TTC549 (cell line): ENCODE measurements at regions not wholly inside any gene's neighbourhood (a gene's known extent, or its start where the extent isn't known, plus 50 kb on each side); places are given as distances from the start of the nearest gene placed in this dataset.
A peak's percentile ranks its signal among the peaks of the same experiment; 100 is the strongest.
"Not testable (repeated sequence)": the region's sequence is repeated elsewhere in the genome, so short reads cannot be mapped to it uniquely, and the experiment has no call there.

Experiments
- FAIRE-seq: peaks from 2 replicates; lab custom pipeline; 2012; peaks lifted over from hg19 to GRCh38; lab: Jason Lieb, UNC

DNA sequence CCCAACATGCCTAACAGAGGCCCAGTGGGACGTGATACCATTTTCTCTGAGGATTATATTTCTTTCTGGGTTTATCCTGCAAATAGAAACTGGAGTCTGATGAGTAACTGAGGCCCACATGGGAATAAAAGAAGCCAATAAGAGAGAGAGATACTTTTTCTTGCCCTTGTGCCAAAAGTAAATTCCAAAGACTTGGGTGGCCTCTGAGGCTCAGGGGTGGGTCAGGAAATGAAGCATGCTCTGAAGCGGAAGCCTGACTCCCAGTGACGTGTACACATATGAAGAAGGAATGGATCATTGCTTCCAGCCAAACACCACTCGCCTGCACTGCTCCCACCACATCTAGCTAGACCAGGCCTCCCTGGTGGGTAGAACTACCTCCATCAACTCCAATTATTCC, 273.6 kb upstream of the NCKAP5 start:
- FAIRE-seq = no peak

DNA sequence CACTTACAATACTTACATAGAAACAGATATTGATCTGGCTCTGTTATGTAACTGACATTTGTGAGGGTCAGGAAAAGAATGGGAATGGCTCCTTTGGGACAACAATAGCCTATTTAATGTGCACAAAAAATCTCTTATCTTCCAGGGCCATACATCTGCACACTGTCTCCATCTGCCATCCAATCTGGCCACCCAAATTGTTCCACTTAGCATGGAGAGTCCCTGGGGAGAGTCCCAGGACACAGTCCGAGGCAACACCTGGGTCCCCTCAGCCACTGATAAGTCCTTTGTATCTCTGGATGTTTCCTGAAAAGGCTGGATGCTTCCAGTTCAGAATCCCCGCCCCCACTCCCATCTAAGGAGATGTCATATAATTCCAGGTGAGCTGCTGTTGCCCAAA, 274.2 kb upstream of the NCKAP5 start:
- no peak for FAIRE-seq

GRCh38 chr2:133843091-133843490, 274.8 kb upstream of the NCKAP5 start:
- no peak for FAIRE-seq

DNA sequence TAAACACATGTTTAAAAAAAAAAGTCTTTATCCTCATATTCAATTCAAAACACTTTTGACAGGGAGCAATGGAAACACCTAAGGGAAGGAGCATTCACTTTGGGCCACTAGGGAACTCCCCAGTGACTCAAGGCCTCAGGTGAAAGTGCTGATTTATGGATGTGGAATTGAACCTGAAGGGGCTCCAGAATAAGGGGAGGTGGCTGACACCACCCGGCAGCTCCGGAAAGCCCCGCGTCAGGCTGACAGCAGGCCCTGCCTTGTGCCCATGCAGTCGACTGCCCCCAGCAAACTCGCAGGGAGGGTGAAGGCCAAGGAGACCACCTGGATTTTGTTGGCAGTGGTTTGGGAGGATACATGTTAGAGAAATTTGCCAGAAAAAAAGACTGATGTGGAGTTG, 275.3 kb upstream of the NCKAP5 start:
- FAIRE-seq = no peak

DNA sequence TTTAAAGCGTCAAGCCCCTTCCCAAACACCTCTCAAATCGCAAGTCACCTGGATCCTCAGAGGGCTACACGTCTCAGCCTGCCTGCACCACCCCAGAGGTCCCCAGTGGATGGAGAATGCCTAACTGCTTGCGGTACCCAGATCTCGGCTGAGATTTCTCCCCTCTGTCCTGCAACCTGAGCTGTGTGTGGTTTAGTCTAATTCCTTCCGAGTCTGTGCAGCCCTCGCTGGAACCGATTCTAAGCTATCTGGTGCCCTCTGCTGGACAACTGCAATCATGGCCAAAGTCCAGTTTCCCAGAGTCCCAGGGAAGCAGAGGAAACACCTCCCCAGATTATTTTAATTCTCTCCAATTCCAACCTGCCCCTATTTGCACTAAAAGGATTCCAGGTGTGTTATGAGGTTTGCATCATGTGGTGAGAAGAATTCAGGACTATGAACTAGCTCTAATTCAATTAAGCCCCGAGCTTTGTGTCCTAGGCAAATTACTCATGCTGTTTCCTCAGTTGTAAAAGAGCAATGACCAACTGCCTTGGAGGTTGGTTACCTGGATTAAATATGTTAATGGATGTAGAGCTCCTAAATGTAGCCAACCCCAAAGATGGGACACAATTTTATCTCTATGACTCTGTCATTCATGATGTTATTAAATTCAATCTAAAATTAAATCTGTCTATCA, 276.1 kb upstream of the NCKAP5 start:
- FAIRE-seq = peak; percentile 19

- FAIRE-seq = no peak
These were observed 278.2 kb upstream of the NCKAP5 start for GRCh38 chr2:133846476-133846875.

- no peak for FAIRE-seq
These were observed 279.3 kb upstream of the NCKAP5 start for GRCh38 chr2:133847591-133847990.

GRCh38 chr2:133848111-133848649, 279.9 kb upstream of the NCKAP5 start:
- no peak for FAIRE-seq

DNA sequence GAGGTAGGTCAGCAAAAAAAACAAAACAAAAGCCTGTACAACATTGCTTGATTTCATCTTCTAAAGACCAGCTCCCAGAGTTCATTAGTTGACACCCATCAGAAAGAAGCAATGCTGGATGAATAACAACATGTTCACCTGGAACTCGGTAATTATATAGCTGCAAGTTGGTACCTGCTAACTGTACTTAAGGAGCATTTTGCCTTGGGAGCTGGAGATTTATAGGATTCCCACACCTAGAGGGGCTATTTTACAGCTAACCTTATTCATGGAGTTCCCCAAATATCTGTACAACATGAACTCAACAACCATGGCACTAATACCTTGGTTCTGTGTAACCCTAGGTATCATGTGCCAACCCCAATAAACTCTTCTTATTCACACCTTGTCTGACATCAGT, 281.1 kb upstream of the NCKAP5 start:
- FAIRE-seq = no peak

GRCh38 chr2:133854603-133855200, 286.4 kb upstream of the NCKAP5 start:
- no peak for FAIRE-seq

DNA sequence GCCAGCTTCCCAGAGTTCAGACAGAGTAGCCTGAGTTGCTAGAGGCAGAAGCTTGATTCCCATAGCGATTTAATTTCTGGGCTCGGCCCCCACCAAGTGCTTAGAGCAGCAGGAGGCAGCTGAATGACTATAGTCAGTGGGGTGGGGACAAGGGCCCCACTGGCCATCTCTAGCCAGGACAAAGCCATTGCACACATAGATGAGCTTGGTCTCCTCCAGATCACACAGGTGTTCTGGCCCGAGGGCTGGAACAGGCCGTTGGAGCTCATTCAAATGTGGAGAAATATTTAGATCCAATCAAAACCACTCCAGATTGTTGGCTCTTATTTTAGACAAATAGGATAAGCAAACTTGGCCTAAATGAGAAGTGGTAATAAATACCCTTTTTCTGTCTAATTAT, 287.3 kb upstream of the NCKAP5 start:
- no peak for FAIRE-seq

GRCh38 chr2:133856678-133857077, 288.4 kb upstream of the NCKAP5 start:
- FAIRE-seq = no peak

DNA sequence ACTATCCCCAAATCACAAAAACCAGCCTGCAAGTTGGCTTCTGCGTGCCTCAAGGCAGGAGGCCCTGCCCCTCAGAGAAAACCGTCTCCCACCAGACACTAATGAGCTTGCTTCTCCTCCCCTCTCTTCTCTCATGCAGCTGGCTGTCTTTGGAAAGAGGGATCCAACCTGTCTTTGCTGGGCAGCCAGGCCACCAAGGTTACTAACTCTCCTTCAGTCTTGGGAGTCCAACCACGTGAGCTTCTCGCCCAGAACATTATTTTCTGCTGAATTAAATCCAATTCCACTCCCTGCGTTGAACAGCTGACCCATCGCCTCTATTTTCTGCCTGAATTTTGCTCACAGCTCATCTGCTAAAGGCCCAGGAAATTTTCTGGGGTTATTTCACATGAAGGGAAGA, 291.3 kb upstream of the NCKAP5 start:
- no peak for FAIRE-seq

- FAIRE-seq = no peak
These were observed 294.2 kb upstream of the NCKAP5 start for GRCh38 chr2:133862400-133862977.

GRCh38 chr2:133863106-133863800, 295.0 kb upstream of the NCKAP5 start:
- no peak for FAIRE-seq

- no peak for FAIRE-seq
These were observed 296.9 kb upstream of the NCKAP5 start for GRCh38 chr2:133865141-133865540.

- FAIRE-seq = no peak
These were observed 298.9 kb upstream of the NCKAP5 start for GRCh38 chr2:133867166-133867565.

- no peak for FAIRE-seq
These were observed 303.4 kb upstream of the NCKAP5 start for GRCh38 chr2:133871545-133872209.

DNA sequence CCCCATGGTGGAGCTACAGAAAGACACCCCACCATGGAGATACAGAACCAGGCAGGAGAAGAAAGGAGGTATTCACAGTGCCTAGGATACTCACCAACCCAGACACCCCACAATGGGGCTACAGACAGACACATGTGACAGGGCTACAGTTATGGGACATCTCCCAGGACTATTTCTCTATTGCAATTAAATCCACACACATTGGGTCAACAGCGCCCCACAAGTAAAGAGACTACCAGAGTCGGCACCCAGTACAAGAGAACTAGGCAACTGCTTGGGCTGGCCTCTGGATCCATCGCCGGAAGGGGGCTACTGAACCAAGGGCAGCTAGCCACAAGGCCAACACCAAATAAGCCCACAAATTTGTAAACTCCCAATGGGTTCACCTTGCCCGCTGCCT, 310.1 kb upstream of the NCKAP5 start:
- no peak for FAIRE-seq

- FAIRE-seq = no peak
These were observed 311.4 kb upstream of the NCKAP5 start for GRCh38 chr2:133879703-133880102.

GRCh38 chr2:133882159-133882558, 313.9 kb upstream of the NCKAP5 start:
- FAIRE-seq = not testable (repeated sequence)

GRCh38 chr2:133884739-133885381, 316.6 kb upstream of the NCKAP5 start:
- FAIRE-seq = no peak
